Coronary artery (tissue), 2 donors: ENCODE measurements at regions not wholly inside any gene's neighbourhood (a gene's known extent, or its start where the extent isn't known, plus 50 kb on each side); places are given as distances from the start of the nearest gene placed in this dataset.
"Not testable (repeated sequence)": the region's sequence is repeated elsewhere in the genome, so short reads cannot be mapped to it uniquely, and the experiment has no call there.

Experiments
- DNase-seq: peaks from one replicate; pipeline ENCODE4 v3.0.0-alpha.2; 2017; ENCODE audit warnings: low spot score
- H3K27ac ChIP-seq, 2 donors: fragments of 200-600 bp; sonication (generic); one replicate each; pipeline ENCODE4 v1.5.1; 2016 to 2019
- H3K4me3 ChIP-seq: fragments of 200-600 bp; sonication (generic); 2 replicates; pipeline ENCODE4 v1.5.1; 2016; ENCODE audit warnings: mild to moderate bottlenecking, moderate library complexity
- CTCF ChIP-seq: fragments of 200-600 bp; sonication (generic); IDR thresholded peaks from one replicate; pipeline ENCODE4 v1.5.1; 2019; ENCODE audit warnings: antibody characterized with exemption

GRCh38 chrY:11063486-11063885 is 1535.8 kb downstream of the TSPY10 start:
- no peak for TF ChIP-seq CTCF
- no peak for DNase-seq
- Histone ChIP-seq H3K4me3 (no peak overlapping the region), H3K27ac (no peak overlapping the region)

GRCh38 chrY:11063960-11064359 is 1536.3 kb downstream of the TSPY10 start:
- TF ChIP-seq CTCF: no peak

GRCh38 chrY:11064376-11064775 is 1536.7 kb downstream of the TSPY10 start:
- no peak for TF ChIP-seq CTCF
- H3K27ac ChIP-seq: no peak overlapping the region
- H3K4me3 ChIP-seq: no peak overlapping the region
- DNase-seq: no peak

More at GRCh38 chrY:11063960-11064359, 1536.3 kb downstream of the TSPY10 start:
- Histone ChIP-seq H3K27ac (no peak overlapping the region), H3K4me3 (no peak overlapping the region)
- no peak for DNase-seq

- no peak for DNase-seq
- Histone ChIP-seq H3K4me3 (no peak overlapping the region), H3K27ac (no peak overlapping the region)
- TF ChIP-seq CTCF: no peak
Observed at GRCh38 chrY:11069271-11069670, 1541.6 kb downstream of the TSPY10 start.

- TF ChIP-seq CTCF: no peak
- DNase-seq: no peak
- H3K27ac ChIP-seq: no peak overlapping the region
- no peak overlapping the region for H3K4me3 ChIP-seq
Observed at GRCh38 chrY:11070250-11071113, 1542.8 kb downstream of the TSPY10 start.

- not testable (repeated sequence) for DNase-seq, H3K27ac ChIP-seq, H3K4me3 ChIP-seq
Observed at GRCh38 chrY:11085801-11086200, 1558.1 kb downstream of the TSPY10 start.

- H3K27ac ChIP-seq: not testable (repeated sequence)
- DNase-seq: peak; percentile 14
Observed at GRCh38 chrY:11097498-11097897, 1569.8 kb downstream of the TSPY10 start.

GRCh38 chrY:11098419-11098818 is 1570.7 kb downstream of the TSPY10 start:
- not testable (repeated sequence) for H3K27ac ChIP-seq, H3K4me3 ChIP-seq
- peak; percentile 28 for DNase-seq

More at GRCh38 chrY:11097498-11097897, 1569.8 kb downstream of the TSPY10 start:
- H3K4me3 ChIP-seq: not testable (repeated sequence)
